GM12873 (cell line): ENCODE measurements at regions not wholly inside any gene's neighbourhood (a gene's known extent, or its start where the extent isn't known, plus 50 kb on each side); places are given as distances from the start of the nearest gene placed in this dataset.

Experiments
- TF ChIP-seq, protein P1 (sequence below): IDR thresholded peaks from 2 replicates; pipeline ENCODE4 v1.5.1; 2012; ENCODE audit warnings: low read depth, mild to moderate bottlenecking, moderate library complexity, low read length, control low read depth; ENCODE audit not compliant: insufficient read depth; ENCODE audit errors: missing control alignments

- TF ChIP-seq, protein P1, sequence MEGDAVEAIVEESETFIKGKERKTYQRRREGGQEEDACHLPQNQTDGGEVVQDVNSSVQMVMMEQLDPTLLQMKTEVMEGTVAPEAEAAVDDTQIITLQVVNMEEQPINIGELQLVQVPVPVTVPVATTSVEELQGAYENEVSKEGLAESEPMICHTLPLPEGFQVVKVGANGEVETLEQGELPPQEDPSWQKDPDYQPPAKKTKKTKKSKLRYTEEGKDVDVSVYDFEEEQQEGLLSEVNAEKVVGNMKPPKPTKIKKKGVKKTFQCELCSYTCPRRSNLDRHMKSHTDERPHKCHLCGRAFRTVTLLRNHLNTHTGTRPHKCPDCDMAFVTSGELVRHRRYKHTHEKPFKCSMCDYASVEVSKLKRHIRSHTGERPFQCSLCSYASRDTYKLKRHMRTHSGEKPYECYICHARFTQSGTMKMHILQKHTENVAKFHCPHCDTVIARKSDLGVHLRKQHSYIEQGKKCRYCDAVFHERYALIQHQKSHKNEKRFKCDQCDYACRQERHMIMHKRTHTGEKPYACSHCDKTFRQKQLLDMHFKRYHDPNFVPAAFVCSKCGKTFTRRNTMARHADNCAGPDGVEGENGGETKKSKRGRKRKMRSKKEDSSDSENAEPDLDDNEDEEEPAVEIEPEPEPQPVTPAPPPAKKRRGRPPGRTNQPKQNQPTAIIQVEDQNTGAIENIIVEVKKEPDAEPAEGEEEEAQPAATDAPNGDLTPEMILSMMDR = no peak
Observed at GRCh38 chr17:54324813-54325212, 502.1 kb downstream of the KIF2B start.

DNA sequence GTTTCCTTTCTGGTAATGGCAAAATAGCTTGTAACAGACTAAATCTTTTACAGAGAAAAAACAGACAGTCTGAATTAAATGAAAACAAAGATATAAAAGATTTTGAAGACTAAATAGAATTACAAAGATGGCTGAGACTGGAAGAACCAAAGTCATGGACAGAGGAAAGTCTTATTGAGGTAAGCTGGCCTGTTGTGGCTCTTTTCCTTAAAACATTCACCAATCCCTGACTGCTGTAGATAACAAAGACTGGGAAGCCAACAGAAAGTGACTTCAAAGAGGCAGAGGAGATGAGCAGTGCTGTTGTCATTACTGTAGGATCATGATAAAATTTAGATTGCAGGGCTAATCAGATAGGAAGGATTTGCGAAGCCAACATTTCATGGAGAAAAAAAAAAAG is 517.0 kb downstream of the KIF2B start:
- TF ChIP-seq, protein P1 = no peak

GRCh38 chr17:54347495-54347894 is 524.8 kb downstream of the KIF2B start:
- TF ChIP-seq, protein P1 = no peak

DNA sequence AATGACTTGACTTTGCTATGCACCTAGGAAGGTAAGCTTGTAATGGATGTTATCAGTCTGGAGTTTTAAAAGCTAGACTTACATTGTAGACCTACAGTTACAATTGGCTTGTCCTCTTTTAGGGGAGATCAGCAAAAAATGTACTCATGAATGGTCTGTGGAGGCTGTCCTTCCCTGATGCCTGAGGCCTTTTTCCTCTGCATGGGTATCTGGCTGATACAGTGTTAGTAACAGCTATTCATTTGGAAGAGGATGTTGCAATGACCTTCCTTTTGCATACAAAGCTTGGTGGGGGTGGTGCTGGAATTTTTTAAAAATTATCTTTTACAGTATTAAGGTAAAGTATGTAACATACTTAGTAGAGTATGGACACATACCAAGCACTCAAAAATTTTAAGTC is 525.5 kb downstream of the KIF2B start:
- TF ChIP-seq, protein P1 = no peak

GRCh38 chr17:54353789-54354525 is 531.2 kb downstream of the KIF2B start:
- TF ChIP-seq, protein P1 = no peak

DNA sequence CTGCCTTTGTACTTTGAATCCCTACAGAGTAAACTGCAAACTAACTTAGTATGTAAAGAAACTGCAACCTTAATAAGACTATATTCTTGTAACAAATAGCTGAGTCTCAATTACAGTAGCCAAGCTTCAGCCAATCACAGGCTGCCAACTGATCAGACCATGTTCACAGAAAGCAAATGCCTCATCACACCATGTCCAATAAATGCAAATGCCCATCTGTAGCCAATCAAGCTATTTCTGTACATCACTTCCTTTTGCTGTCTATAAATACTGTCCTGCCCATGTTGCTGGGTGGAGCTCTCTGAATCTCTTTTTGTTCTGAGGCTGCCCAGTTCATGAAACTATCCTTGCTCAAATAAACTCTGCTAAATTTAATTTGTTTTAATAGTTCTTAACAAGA is 531.7 kb upstream of the TOM1L1 start:
- TF ChIP-seq, protein P1 = no peak

DNA sequence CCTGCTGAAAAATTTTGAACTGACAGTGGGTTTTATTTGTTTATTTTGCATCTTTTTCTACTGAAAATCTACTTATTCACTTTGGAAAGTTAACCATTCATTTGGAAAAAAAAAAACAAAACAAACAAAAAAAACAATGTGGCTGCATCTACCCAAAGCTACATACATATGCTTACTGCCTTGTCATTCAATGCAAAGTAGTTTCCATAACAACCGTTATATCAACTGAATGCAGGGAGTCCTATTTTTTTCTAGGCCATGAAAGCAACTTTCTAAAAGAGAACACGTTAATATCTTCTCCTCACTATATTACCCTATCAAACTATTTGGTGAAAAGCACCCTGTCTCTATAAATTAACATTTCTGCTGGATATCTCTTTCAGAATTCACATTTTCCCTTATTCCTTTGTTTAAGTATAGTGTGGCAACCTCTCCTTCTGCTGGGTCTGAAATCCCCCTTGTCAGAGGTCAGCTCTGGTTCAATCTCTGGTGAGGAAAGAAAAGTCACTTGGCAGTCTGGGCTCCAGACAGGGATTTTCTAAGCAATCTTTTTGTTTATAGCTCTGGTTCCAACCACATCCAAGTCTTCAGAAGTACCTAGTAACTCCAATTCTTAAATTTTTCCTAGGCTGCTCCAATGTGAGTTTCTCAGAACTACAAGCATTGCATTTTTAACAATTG is 528.4 kb upstream of the TOM1L1 start:
- TF ChIP-seq, protein P1 = no peak
